ENCODE measurements at regions not wholly inside any gene's neighbourhood (a gene's known extent, or its start where the extent isn't known, plus 50 kb on each side); places are given as distances from the start of the nearest gene placed in this dataset.

DNA sequence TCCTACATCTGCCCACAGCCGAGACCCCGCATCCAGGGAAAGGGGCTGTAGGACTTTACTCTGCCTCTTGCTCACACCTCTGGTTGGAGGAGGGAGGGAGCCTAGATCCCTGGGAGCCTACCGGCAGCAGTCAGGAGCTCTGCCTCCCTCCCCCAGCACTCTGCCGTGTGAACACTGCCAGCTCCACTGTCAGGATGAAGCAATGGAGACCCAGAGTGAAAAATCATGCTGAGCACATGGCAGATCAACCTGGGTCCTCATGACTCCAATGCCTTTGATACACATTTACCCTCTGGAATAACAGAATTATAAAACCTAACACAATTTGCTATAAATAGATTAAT, 477.7 kb downstream of the TNS3 start:
- Histone ChIP-seq H3K9me3 (ENCODE audit: control insufficient read depth in 2 of 2, low read length in 2 of 2) (no peaks in the 10 kb centered on the region), H3K36me3 (ENCODE audit: control insufficient read depth in 2 of 2, insufficient read depth in 2 of 2, low read length in 2 of 2) (no peaks in the 10 kb centered on the region), H3K9ac (ENCODE audit: low read length in 2 of 2) (no peak overlapping the region), H3K4me3 (ENCODE audit: low read length in 2 of 2) (no peak overlapping the region), H3K4me1 (ENCODE audit: control insufficient read depth, insufficient read depth, low read length) (no peaks in the 10 kb centered on the region), H3K27me3 (ENCODE audit: control insufficient read depth in 1 of 2, insufficient read depth in 2 of 2, low read length in 2 of 2) (no peaks in the 10 kb centered on the region), H3K27ac (ENCODE audit: low read length) (no peak overlapping the region)

DNA sequence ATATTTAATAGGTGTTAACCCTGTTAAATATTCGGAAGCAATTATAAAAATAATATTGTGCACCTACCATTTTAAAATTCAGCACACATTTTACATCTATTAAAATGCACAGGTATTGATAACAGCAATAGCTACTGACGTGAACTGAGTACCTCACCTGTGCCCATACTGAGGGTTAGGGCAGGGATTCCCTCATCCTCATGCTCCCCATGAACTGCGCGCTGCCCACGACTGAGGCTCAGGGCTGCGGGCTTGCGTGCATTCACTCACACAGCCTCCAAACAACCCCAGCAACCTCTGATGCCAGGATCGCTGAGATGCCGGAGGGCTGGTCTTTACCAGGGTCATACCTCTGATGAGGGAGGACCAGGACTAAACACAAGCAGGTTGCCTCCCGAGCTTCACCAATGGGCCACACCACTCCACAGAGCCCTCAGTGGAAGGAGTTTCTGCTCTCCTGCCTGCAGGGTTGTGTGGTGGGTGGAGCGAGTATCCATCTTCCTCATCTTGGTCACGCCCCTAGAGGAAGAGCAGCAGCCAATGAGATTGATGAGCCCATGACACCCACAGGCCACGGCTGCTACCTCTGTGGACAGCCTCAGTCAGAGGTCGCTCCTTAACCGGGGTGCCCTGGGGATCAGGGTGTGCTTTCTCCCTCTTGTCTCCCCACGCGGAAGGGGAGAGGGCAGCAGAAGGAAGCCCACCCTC, 478.3 kb downstream of the TNS3 start:
- Histone ChIP-seq H3K4me1 (ENCODE audit: control insufficient read depth, insufficient read depth, low read length) (no peaks in the 10 kb centered on the region), H3K9ac (ENCODE audit: low read length in 2 of 2) (no peak overlapping the region), H3K36me3 (ENCODE audit: control insufficient read depth in 2 of 2, insufficient read depth in 2 of 2, low read length in 2 of 2) (no peaks in the 10 kb centered on the region), H3K27ac (ENCODE audit: low read length) (no peak overlapping the region), H3K27me3 (ENCODE audit: control insufficient read depth in 1 of 2, insufficient read depth in 2 of 2, low read length in 2 of 2) (no peaks in the 10 kb centered on the region), H3K9me3 (ENCODE audit: control insufficient read depth in 2 of 2, low read length in 2 of 2) (no peaks in the 10 kb centered on the region), H3K4me3 (ENCODE audit: low read length in 2 of 2) (no peak overlapping the region)

DNA sequence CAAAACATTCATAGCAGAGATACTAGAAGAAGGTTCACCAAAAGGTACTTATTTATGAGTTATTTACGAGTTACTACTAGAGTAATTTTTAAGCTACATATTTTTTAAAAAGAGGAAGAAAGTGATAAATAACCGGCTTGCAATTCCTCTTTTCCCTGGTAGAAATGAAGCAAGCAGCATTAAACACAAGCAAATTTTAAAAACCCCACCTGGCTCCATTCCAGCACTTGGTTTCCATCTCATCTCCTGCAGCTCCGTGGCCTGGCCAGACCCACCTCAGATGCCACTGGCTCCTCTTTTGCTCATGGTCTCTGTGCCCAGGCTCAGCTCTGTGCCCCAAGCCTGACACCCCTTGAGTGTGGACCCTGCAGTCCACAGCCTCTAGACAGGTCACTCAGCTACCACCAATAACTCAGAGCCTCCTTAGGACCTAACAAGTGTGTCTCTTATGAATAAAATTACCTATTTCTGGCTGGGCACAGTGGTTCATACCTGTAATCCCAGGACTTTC, 479.5 kb downstream of the TNS3 start:
- H3K27me3 ChIP-seq (ENCODE audit: control insufficient read depth in 1 of 2, insufficient read depth in 2 of 2, low read length in 2 of 2) = no peaks in the 10 kb centered on the region
- no peak overlapping the region for H3K9ac ChIP-seq (ENCODE audit: low read length in 2 of 2)
- H3K4me3 ChIP-seq (ENCODE audit: low read length in 2 of 2) = no peak overlapping the region

DNA sequence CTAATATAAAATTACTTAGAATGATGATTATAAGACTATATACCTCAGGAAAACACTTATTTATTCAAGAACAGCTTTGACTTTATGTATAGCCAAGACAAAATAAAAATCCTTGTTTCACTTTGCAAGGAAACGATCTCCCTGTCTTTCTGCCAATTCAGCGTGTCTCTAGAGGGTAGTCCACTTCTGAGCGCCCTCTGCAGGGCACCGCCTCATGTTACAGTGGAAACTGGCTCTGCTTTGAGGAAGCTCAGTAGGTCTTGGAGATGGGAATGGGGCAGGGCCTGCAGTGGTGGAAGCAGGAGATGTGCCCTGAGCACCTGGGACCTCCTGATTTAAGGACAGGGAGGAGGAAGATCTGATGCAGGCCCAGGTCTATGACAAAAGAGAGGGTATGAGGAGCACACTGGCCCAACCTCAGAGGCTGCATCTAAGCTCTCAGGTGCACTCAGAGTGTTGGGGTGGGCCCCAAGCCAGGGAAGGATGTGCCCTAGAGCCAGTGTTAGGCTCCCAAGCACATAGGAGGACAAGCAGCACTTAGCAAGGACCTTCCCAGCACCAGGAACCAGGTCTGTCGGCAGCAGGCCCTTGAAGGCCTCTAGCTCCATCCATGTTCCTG, 481.0 kb downstream of the TNS3 start:
- no peaks in the 10 kb centered on the region for H3K4me1 ChIP-seq (ENCODE audit: control insufficient read depth, insufficient read depth, low read length)

More for the DNA sequence above, 479.5 kb downstream of the TNS3 start:
- no peaks in the 10 kb centered on the region for H3K36me3 ChIP-seq (ENCODE audit: control insufficient read depth in 2 of 2, insufficient read depth in 2 of 2, low read length in 2 of 2)
- H3K4me1 ChIP-seq (ENCODE audit: control insufficient read depth, insufficient read depth, low read length) = no peaks in the 10 kb centered on the region
- H3K9me3 ChIP-seq (ENCODE audit: control insufficient read depth in 2 of 2, low read length in 2 of 2) = no peaks in the 10 kb centered on the region
- H3K27ac ChIP-seq (ENCODE audit: low read length) = no peak overlapping the region

DNA sequence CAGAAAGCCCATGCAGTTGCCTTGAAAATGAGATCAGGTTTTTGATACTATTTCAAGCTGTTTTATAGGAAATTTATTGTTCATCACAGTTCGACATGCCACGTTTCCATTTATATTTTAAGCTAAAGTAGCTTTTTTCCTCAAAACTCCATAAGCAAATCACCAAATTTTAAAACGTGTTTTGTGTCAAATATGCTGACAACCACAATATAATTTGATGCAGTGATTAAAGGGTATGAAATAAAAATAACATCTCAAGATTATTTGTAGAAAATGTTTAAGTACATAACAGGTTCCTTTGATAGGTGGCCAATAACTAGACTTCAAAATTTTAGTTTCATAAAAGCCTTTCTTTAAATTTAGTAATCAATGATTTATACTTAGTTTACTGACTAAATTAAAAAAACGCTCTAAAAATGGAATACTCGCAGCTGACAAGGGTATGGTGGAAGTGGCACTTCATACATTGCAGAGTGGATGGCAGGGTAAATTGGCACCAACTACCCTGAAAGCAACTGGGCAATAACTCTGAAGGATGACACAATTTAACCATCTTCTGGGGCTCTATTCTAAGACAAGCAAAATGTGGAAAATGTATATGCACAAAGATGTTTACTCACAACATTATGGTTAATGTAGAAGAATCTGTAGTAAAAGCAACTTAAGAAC, 481.6 kb downstream of the TNS3 start:
- no peaks in the 10 kb centered on the region for H3K36me3 ChIP-seq (ENCODE audit: control insufficient read depth in 2 of 2, insufficient read depth in 2 of 2, low read length in 2 of 2)
- no peaks in the 10 kb centered on the region for H3K4me1 ChIP-seq (ENCODE audit: control insufficient read depth, insufficient read depth, low read length)
- no peak overlapping the region for H3K27ac ChIP-seq (ENCODE audit: low read length)
- no peaks in the 10 kb centered on the region for H3K9me3 ChIP-seq (ENCODE audit: control insufficient read depth in 2 of 2, low read length in 2 of 2)
- H3K9ac ChIP-seq (ENCODE audit: low read length in 2 of 2) = no peak overlapping the region
- no peaks in the 10 kb centered on the region for H3K27me3 ChIP-seq (ENCODE audit: control insufficient read depth in 1 of 2, insufficient read depth in 2 of 2, low read length in 2 of 2)
- H3K4me3 ChIP-seq (ENCODE audit: low read length in 2 of 2) = no peak overlapping the region

More for the DNA sequence above, 481.0 kb downstream of the TNS3 start:
- H3K27me3 ChIP-seq (ENCODE audit: control insufficient read depth in 1 of 2, insufficient read depth in 2 of 2, low read length in 2 of 2) = no peaks in the 10 kb centered on the region
- no peaks in the 10 kb centered on the region for H3K9me3 ChIP-seq (ENCODE audit: control insufficient read depth in 2 of 2, low read length in 2 of 2)
- H3K27ac ChIP-seq (ENCODE audit: low read length) = no peak overlapping the region
- H3K9ac ChIP-seq (ENCODE audit: low read length in 2 of 2) = no peak overlapping the region
- H3K4me3 ChIP-seq (ENCODE audit: low read length in 2 of 2) = no peak overlapping the region
- H3K36me3 ChIP-seq (ENCODE audit: control insufficient read depth in 2 of 2, insufficient read depth in 2 of 2, low read length in 2 of 2) = no peaks in the 10 kb centered on the region

DNA sequence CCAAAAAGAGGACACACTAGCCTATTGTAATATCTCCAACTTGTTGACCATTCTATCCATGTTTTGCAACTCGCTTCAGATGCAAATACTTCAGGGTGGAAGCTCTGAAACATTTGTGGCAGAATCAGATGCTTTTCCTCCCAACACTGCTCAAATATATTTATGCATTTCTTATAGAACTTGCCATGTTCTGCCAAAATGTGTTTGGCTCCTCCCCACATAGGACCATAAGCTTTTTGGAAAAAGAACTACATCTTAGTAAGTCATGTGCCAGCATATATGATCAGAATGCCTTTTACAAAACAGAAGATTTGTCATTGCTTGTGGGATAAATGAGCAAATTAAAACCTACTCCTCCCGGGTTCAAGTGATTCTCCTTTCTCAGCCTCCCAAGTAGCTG, 484.5 kb downstream of the TNS3 start:
- no peak overlapping the region for H3K27ac ChIP-seq (ENCODE audit: low read length)
- H3K36me3 ChIP-seq (ENCODE audit: control insufficient read depth in 2 of 2, insufficient read depth in 2 of 2, low read length in 2 of 2) = no peaks in the 10 kb centered on the region
- H3K9me3 ChIP-seq (ENCODE audit: control insufficient read depth in 2 of 2, low read length in 2 of 2) = no peaks in the 10 kb centered on the region
- H3K27me3 ChIP-seq (ENCODE audit: control insufficient read depth in 1 of 2, insufficient read depth in 2 of 2, low read length in 2 of 2) = no peaks in the 10 kb centered on the region
- H3K4me3 ChIP-seq (ENCODE audit: low read length in 2 of 2) = no peak overlapping the region
- no peaks in the 10 kb centered on the region for H3K4me1 ChIP-seq (ENCODE audit: control insufficient read depth, insufficient read depth, low read length)
- H3K9ac ChIP-seq (ENCODE audit: low read length in 2 of 2) = no peak overlapping the region

DNA sequence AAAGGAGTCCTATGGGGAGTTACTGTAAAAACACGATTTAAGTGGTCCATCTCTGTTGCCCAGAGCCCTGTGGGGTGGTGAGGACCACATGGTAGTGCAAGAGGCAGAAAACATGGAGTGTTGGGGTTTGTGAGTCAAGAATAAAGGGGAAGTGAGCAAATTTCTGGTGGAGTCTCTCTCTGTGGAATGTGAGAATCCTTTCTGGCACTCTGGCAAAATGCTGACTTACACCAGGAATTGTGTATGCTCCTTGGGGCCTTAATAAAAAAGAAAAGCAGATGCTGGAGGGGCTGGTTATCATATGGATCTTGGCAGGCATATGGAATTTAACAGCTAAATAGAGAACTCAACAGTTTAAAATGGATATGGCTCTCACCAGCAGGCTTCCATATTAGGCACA, 486.0 kb downstream of the TNS3 start:
- H3K4me1 ChIP-seq (ENCODE audit: control insufficient read depth, insufficient read depth, low read length) = no peaks in the 10 kb centered on the region
- no peak overlapping the region for H3K4me3 ChIP-seq (ENCODE audit: low read length in 2 of 2)
- H3K36me3 ChIP-seq (ENCODE audit: control insufficient read depth in 2 of 2, insufficient read depth in 2 of 2, low read length in 2 of 2) = no peaks in the 10 kb centered on the region

DNA sequence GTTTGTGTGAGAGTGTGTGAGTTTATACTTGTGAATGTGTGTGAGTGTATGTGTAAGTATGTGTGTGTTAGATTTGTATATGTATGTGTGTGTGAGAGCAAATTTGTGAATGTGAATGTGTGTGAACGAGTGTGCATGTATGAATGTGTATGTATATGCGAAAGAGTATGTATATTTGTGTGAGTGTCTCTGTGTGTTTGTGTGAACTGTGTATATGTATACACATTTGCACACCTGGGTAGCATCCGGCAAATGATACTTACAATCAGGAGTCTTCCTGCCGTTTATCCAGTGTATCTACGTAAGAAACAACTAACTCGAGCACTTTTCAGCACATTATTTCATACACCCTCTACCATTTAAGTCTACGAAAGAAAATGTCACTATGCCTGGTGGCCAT, 487.4 kb downstream of the TNS3 start:
- Histone ChIP-seq H3K4me1 (ENCODE audit: control insufficient read depth, insufficient read depth, low read length) (no peaks in the 10 kb centered on the region), H3K9ac (ENCODE audit: low read length in 2 of 2) (no peak overlapping the region), H3K36me3 (ENCODE audit: control insufficient read depth in 2 of 2, insufficient read depth in 2 of 2, low read length in 2 of 2) (no peaks in the 10 kb centered on the region), H3K27me3 (ENCODE audit: control insufficient read depth in 1 of 2, insufficient read depth in 2 of 2, low read length in 2 of 2) (no peaks in the 10 kb centered on the region), H3K27ac (ENCODE audit: low read length) (no peak overlapping the region), H3K9me3 (ENCODE audit: control insufficient read depth in 2 of 2, low read length in 2 of 2) (no peaks in the 10 kb centered on the region), H3K4me3 (ENCODE audit: low read length in 2 of 2) (no peak overlapping the region)

More for the DNA sequence above, 486.0 kb downstream of the TNS3 start:
- Histone ChIP-seq H3K9ac (ENCODE audit: low read length in 2 of 2) (no peak overlapping the region), H3K27me3 (ENCODE audit: control insufficient read depth in 1 of 2, insufficient read depth in 2 of 2, low read length in 2 of 2) (no peaks in the 10 kb centered on the region), H3K27ac (ENCODE audit: low read length) (no peak overlapping the region), H3K9me3 (ENCODE audit: control insufficient read depth in 2 of 2, low read length in 2 of 2) (no peaks in the 10 kb centered on the region)

DNA sequence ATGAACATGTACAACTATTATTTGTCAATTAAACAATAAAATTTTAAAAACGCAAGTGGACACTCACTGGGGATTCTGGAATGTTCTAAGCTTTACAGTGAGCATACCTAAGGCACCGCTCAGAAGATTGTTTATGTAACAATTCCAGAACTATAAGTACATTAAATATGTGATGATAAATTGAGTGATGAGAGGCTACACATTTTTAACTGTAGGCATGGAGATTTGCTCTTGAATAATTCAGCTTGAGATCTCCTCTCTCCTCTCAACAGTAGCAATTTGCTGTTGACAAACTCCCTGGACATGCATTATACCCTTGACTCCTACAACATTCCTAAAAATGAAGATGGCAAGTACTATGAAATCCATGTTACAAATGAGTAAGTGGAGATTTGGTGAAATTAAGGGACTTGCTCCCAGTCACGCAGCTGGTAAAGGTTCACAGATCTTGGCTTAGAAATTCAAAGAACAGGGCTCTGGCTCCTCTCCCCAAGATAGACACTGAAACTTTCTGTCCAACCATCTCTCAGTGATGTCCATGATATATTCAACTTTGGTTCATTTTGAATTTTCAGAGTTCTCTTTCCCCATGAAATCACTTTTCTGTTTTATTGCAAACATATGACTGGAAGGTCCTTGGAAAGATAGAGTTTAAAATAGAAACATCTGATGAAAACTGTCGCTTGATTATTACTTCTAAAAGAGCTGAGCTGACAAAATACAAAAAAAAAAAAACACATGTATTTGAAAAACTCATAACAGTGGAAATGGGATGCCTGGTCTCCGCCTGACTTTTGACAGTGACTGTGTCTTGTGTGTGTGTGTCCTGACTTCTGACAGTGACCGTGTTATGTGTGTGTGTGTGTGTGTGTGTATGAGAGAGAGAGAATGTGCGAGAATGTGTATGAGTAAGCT, 488.3 kb downstream of the TNS3 start:
- no peaks in the 10 kb centered on the region for H3K27me3 ChIP-seq (ENCODE audit: control insufficient read depth in 1 of 2, insufficient read depth in 2 of 2, low read length in 2 of 2)
- H3K4me1 ChIP-seq (ENCODE audit: control insufficient read depth, insufficient read depth, low read length) = peaks cover 2% of the 10 kb centered on the region
- H3K4me3 ChIP-seq (ENCODE audit: low read length in 2 of 2) = no peak overlapping the region
- H3K9me3 ChIP-seq (ENCODE audit: control insufficient read depth in 2 of 2, low read length in 2 of 2) = no peaks in the 10 kb centered on the region
- H3K9ac ChIP-seq (ENCODE audit: low read length in 2 of 2) = no peak overlapping the region
- no peaks in the 10 kb centered on the region for H3K36me3 ChIP-seq (ENCODE audit: control insufficient read depth in 2 of 2, insufficient read depth in 2 of 2, low read length in 2 of 2)
- H3K27ac ChIP-seq (ENCODE audit: low read length) = no peak overlapping the region

DNA sequence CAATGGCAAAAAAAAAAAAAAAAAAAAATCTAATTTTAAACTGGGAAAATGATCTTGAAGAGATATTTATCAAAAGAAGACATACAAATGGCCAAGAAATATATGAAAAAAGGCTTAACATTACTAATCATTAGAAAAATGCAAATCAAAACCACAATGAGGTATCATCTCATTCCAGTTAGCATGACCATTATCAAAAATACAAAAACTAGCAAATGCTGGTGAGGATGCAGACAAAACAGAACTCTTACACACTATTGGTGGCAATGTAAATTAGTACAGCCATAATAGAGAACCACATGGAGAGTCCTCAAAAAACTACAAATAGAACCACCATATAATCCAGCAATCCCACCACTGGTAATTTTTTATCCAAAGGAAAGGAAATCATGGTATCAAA, 489.6 kb downstream of the TNS3 start:
- Histone ChIP-seq H3K9ac (ENCODE audit: low read length in 2 of 2) (no peak overlapping the region), H3K4me1 (ENCODE audit: control insufficient read depth, insufficient read depth, low read length) (peaks cover 3% of the 10 kb centered on the region), H3K4me3 (ENCODE audit: low read length in 2 of 2) (no peak overlapping the region), H3K9me3 (ENCODE audit: control insufficient read depth in 2 of 2, low read length in 2 of 2) (no peaks in the 10 kb centered on the region), H3K27ac (ENCODE audit: low read length) (no peak overlapping the region), H3K27me3 (ENCODE audit: control insufficient read depth in 1 of 2, insufficient read depth in 2 of 2, low read length in 2 of 2) (no peaks in the 10 kb centered on the region), H3K36me3 (ENCODE audit: control insufficient read depth in 2 of 2, insufficient read depth in 2 of 2, low read length in 2 of 2) (no peaks in the 10 kb centered on the region)
